Amniotic stem cell (primary cell): ENCODE measurements at regions not wholly inside any gene's neighbourhood (a gene's known extent, or its start where the extent isn't known, plus 50 kb on each side); places are given as distances from the start of the nearest gene placed in this dataset.

Source experiments
- DNase-seq: peaks from one replicate; lab custom pipeline; 2025; lab: John Stamatoyannopoulos, UW

GRCh38 chr4:135325264-135325663, 1123.7 kb upstream of the PABPC4L start:
- DNase-seq, result no peak

GRCh38 chr4:135319685-135320084, 1118.1 kb upstream of the PABPC4L start:
- no peak for DNase-seq

GRCh38 chr4:135316266-135316779, 1114.7 kb upstream of the PABPC4L start:
- no peak for DNase-seq

- no peak for DNase-seq
Observed at GRCh38 chr4:135290136-135290535, 1088.5 kb upstream of the PABPC4L start.

GRCh38 chr4:135283934-135284333, 1082.3 kb upstream of the PABPC4L start:
- DNase-seq, result no peak

GRCh38 chr4:135282676-135283075, 1081.1 kb upstream of the PABPC4L start:
- no peak for DNase-seq

- no peak for DNase-seq
Observed at GRCh38 chr4:135281230-135281629, 1079.6 kb upstream of the PABPC4L start.

GRCh38 chr4:135277980-135278315, 1076.4 kb upstream of the PABPC4L start:
- no peak for DNase-seq

- DNase-seq, result peak; percentile 31
Observed at GRCh38 chr4:135277068-135277979, 1075.7 kb upstream of the PABPC4L start.

- no peak for DNase-seq
Observed at GRCh38 chr4:135274416-135274815, 1072.8 kb upstream of the PABPC4L start.

- no peak for DNase-seq
Observed at GRCh38 chr4:135269125-135269890, 1067.7 kb upstream of the PABPC4L start.

- no peak for DNase-seq
Observed at GRCh38 chr4:135268369-135268768, 1066.8 kb upstream of the PABPC4L start.

GRCh38 chr4:135267148-135267865, 1065.7 kb upstream of the PABPC4L start:
- DNase-seq, result no peak

- DNase-seq, result no peak
Observed at GRCh38 chr4:135256111-135256510, 1054.5 kb upstream of the PABPC4L start.

GRCh38 chr4:135250040-135250439, 1048.5 kb upstream of the PABPC4L start:
- DNase-seq, result no peak

- no peak for DNase-seq
Observed at GRCh38 chr4:135249024-135249423, 1047.4 kb upstream of the PABPC4L start.

GRCh38 chr4:135244696-135245095, 1043.1 kb upstream of the PABPC4L start:
- no peak for DNase-seq

- DNase-seq, result no peak
Observed at GRCh38 chr4:135244056-135244455, 1042.5 kb upstream of the PABPC4L start.

- no peak for DNase-seq
Observed at GRCh38 chr4:135240796-135241195, 1039.2 kb upstream of the PABPC4L start.

- no peak for DNase-seq
Observed at GRCh38 chr4:135239964-135240363, 1038.4 kb upstream of the PABPC4L start.

GRCh38 chr4:135238940-135239339, 1037.4 kb upstream of the PABPC4L start:
- DNase-seq, result no peak

- DNase-seq, result no peak
Observed at GRCh38 chr4:135236048-135236447, 1034.5 kb upstream of the PABPC4L start.
